ENCODE measurements at regions not wholly inside any gene's neighbourhood (a gene's known extent, or its start where the extent isn't known, plus 50 kb on each side); places are given as distances from the start of the nearest gene placed in this dataset.

- TF ChIP-seq EP300 (IDR thresholded peaks at IDR 0.05) (no peak), CTCF (IDR thresholded peaks at IDR 0.05) (peak in 1 of 3 experiments; percentile 7)
- Histone ChIP-seq H3K36me3 (no peaks in the 10 kb centered on the region), H3K27me3 (no peaks in the 10 kb centered on the region), H3K4me3 (no peak overlapping the region), H3K27ac (replicated peaks in 1 of 4) (peak overlapping the region in 3 of 4 donors; percentile 4 to 56 (median 22)), H3K4me1 (peaks cover 6 to 22% (median 15%) of the 10 kb centered on the region in 4 donors), H3K9me3 (no peaks in the 10 kb centered on the region)
- DNase-seq (ENCODE audit: extremely low spot score) = no peak
- intact Hi-C loops (cut with DNase I) = no loop called here
- 42% methylated on average over 2 of the region's 2 CpGs for WGBS
Measured at GRCh38 chr10:59099481-59099880, 77.0 kb upstream of the PHYHIPL start.

- no peak for DNase-seq (ENCODE audit: extremely low spot score)
- intact Hi-C loops (cut with DNase I) = no loop called here
Measured at GRCh38 chr10:59102394-59102793, 74.0 kb upstream of the PHYHIPL start.

GRCh38 chr10:59104186-59104585, 72.3 kb upstream of the PHYHIPL start:
- no peak for DNase-seq (ENCODE audit: extremely low spot score)
- Histone ChIP-seq H3K36me3 (no peaks in the 10 kb centered on the region), H3K4me3 (no peak overlapping the region), H3K27ac (replicated peaks in 1 of 4) (no peak overlapping the region), H3K27me3 (no peaks in the 10 kb centered on the region), H3K4me1 (peaks cover 2 to 19% (median 8%) of the 10 kb centered on the region in 4 donors), H3K9me3 (no peaks in the 10 kb centered on the region)
- TF ChIP-seq POLR2A (IDR thresholded peaks at IDR 0.05; ENCODE audit: low read depth) = no peak
- no peak for TF ChIP-seq POLR2AphosphoS5 (IDR thresholded peaks at IDR 0.05)
- no peak for TF ChIP-seq EP300 (IDR thresholded peaks at IDR 0.05)
- no peak for TF ChIP-seq CTCF (IDR thresholded peaks at IDR 0.05)
- 88% methylated on average over 4 of the region's 4 CpGs for WGBS
- intact Hi-C loops (cut with DNase I) = no loop called here

More at GRCh38 chr10:59102394-59102793, 74.0 kb upstream of the PHYHIPL start:
- Histone ChIP-seq H3K4me3 (no peak overlapping the region), H3K36me3 (no peaks in the 10 kb centered on the region), H3K27ac (replicated peaks in 1 of 4) (no peak overlapping the region), H3K27me3 (no peaks in the 10 kb centered on the region), H3K4me1 (peaks cover 6 to 28% (median 16%) of the 10 kb centered on the region in 4 donors), H3K9me3 (no peaks in the 10 kb centered on the region)
- 73% methylated on average over 4 of the region's 4 CpGs for WGBS
- TF ChIP-seq POLR2AphosphoS5 (IDR thresholded peaks at IDR 0.05) (no peak), POLR2A (IDR thresholded peaks at IDR 0.05; ENCODE audit: low read depth) (no peak), CTCF (IDR thresholded peaks at IDR 0.05) (no peak), EP300 (IDR thresholded peaks at IDR 0.05) (no peak)

- intact Hi-C loops (cut with DNase I) = no loop called here
- no peaks in the 10 kb centered on the region for H3K36me3 ChIP-seq
Measured at GRCh38 chr10:59106441-59106840, 70.0 kb upstream of the PHYHIPL start.

More at GRCh38 chr10:59106441-59106840, 70.0 kb upstream of the PHYHIPL start:
- H3K9me3 ChIP-seq = no peaks in the 10 kb centered on the region
- no peak overlapping the region for H3K4me3 ChIP-seq
- H3K27ac ChIP-seq (replicated peaks in 1 of 4) = no peak overlapping the region
- no peak for TF ChIP-seq POLR2A (IDR thresholded peaks at IDR 0.05; ENCODE audit: low read depth)
- TF ChIP-seq CTCF (IDR thresholded peaks at IDR 0.05) = no peak
- no peak for TF ChIP-seq POLR2AphosphoS5 (IDR thresholded peaks at IDR 0.05)
- TF ChIP-seq EP300 (IDR thresholded peaks at IDR 0.05) = no peak
- DNase-seq (ENCODE audit: extremely low spot score) = no peak
- WGBS = 87% methylated on average over 1 of the region's 1 CpG
- peaks cover 0 to 14% (median 3%) of the 10 kb centered on the region in 4 donors for H3K4me1 ChIP-seq
- H3K27me3 ChIP-seq = no peaks in the 10 kb centered on the region

Data from esophagus muscularis mucosa (tissue), 4 donors.